ENCODE measurements at regions not wholly inside any gene's neighbourhood (a gene's known extent, or its start where the extent isn't known, plus 50 kb on each side); places are given as distances from the start of the nearest gene placed in this dataset.

DNA sequence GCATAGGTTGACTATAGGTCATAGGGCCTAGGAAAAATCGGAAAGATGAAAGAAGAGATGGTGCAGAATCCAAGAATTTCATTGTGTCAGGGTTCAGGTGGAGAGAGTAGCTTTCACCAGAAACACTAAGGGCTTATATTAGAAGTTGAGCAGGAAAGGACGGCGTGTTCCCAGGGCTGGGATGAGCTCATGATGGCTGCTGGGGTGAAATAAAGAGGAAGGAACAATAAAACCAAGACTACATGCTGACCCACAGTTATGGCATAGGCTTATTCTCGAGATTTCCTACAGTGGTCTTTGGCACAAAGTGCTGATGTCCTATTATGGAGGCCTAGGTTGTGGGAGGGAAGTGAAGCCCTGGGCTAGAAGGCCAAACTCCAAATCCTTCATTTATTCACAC, 195.8 kb downstream of the PTEN start:
- DNase-seq (ENCODE audit: low read depth) = no peak

DNA sequence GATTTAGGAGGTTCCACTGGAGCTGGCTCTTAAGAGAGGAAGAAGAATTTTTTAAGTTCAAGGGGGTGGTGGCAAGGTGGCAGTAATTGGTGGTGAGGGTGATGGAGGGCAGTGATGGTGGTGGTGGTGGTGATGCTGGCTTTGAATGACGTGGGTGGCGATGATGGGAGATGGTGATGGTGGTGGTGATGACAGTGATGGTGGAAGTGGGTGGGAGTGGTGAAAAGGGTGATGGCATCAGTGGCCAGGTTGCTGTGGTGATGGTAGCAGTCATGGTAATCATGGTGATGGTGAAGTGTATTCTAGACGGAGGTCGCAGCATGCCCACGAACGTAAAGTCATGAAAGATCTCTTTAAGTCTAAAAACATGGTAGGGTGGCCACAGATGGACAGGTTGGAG, 197.3 kb downstream of the PTEN start:
- DNase-seq (ENCODE audit: low read depth) = no peak

DNA sequence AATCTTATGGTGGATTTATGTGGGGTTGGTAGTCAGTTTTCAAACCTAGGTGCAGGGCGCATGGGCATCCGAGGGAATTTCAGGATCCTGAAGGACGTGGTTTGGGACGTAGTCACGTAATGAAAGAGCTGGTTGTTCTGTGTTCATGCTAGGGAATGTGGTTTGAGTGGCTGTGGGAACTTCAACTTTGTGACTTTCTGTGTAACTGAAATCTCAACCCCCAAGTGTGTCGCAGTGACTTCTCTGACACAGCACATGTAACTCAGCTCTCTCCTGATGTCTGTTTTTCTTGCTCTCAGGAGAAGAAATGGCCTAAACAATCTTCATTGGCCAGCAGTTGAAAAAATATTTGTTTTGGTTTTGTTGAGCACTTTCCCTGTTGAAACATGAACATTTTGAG, 199.0 kb downstream of the PTEN start:
- no peak for DNase-seq (ENCODE audit: low read depth)

DNA sequence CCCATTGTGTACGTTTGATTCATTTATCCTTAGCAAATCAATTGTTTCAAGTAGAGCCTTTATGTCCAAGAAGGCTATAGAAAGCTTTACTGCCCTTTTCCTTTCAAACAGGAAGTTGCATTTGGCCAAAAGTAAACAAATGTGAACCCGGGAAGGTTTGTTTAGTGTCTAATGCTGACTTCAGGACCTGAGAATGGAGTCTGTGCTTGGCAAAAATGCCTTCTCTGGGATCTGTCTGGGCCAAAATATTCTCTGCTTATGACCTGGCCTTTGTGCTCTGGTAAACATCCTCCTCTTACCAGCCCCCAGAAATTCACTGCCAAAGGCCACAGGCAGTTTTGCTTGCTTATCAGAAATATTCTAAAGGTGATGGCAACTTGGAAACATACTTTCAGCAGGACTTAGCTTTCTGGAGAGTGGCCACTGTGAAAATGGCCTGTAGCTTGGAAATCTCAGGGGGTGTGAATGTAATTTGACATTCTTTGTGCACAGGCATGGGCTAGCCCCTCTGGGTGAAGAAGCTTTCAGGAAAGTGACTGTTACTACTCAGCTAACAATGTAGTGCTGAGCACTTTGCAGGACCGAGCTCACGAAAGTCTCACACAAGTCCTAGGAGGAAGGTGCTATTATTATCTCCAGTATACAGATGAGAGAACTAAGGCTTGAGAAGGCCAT, 199.5 kb downstream of the PTEN start:
- no peak for DNase-seq (ENCODE audit: low read depth)

DNA sequence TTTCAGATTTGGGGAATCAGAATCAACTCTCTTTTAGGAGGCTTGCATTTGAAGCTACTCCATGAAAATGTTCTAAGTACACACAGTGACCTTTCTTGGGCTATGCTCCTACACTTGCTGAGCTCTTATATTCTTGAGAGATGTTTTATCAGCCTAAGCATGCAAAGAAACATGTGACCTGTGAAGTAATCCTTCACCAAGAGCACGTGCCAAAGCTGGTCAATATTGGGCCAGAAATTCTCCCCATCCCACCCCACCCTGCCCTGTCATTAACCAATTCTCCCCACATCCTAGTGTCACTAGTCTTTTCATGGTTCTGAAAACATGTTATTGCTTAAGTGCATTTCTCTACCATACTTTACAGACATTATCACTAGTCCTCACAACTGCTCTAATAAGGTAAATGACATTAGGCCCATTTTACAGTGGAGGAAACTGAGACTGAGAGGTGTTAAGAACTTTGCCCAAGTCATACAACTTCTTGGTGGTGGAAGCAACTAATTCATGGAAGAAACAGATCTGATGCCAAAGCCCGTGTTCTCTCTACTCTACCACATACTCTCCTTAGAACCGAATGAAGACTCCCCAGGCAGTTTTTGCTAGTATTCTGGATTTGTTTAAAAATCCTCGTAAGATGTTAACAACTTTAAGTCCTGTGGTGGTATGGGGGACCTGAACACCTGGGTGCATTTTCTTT, 200.6 kb downstream of the PTEN start:
- no peak for DNase-seq (ENCODE audit: low read depth)

DNA sequence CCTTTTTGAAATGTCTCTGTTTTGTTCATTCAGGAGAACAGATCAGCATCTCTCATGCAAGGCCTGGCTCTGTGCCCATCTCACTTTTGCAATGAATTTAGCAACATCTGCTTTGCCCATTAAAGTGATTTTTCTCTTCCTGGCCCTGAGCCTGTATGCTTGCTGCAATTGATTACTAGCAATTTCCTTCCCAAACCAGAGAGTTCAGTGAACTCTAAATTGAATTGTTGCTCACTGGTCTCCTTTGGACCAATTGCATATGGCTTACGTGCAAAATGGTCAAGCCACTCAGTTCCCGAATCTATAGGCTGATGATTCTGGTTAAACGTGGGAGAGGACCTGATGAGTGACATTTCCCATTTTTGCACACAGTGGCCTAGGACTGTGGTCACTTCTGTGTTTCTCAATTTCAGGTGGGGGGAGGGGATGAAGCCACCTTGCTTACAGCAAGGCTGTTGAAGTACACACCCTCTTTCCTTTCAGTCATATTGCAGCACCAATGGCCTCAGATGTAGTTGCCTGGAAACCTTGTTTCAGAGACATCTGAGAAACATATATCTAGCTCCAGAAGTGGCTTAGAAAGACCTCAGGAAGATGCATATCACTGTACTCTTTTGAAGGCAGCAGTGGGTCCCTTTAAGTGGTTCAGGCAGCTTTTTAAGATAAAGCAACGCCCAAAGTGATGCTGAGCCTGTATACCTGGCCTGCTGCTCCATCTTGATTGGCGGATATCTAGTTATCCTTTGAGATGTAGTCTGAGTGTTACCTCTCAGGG, 201.4 kb downstream of the PTEN start:
- DNase-seq (ENCODE audit: low read depth) = no peak

DNA sequence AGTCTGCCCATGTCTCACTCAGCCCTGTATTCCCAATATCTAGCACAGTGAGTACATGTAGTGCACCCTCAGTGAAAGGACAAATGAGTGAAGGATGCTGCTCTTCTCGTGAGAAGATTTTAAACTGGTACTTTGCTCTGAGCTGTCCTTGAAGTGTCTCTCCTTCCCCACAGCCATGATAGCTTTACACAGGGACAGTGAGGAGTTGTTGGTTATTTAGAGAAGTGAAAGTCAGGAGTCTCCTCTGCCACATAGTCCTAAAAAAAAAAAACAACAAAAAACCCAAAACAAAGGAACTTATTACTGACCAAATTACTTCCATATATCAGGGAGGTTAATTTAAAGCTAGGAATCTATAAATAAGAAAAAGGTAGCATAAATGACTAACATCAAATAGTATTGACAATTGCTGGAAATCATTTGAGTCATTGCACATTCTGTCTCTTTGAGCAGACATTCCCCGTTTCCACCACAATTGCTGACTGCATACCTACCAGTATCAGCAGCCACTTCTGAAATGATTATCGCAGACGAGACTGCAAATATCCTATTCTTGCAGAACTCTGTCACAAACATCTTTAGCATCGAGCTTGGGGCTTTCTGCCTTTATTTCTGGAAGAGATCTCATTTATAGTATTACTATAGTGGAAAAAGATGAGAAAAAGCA, 202.1 kb downstream of the PTEN start:
- no peak for DNase-seq (ENCODE audit: low read depth)

DNA sequence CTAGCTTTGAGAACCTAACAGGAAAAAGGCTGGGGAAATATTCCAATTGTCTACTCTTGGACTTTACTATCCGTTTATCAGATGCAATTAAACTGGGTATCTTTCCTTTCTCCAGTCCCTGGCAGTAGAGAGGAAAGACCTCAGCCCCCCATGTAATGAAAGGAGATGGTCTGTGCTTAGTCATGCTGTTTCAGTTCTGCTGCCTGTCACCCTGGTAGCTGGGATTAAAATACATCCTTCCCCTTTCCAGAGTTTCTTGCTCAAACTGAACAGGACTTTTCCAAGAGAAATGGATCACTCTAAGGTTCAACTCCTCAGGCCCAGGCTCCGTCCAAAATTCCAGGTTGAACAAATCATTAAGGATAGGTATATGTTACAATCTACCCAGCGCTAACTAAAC, 202.9 kb downstream of the PTEN start:
- no peak for DNase-seq (ENCODE audit: low read depth)

DNA sequence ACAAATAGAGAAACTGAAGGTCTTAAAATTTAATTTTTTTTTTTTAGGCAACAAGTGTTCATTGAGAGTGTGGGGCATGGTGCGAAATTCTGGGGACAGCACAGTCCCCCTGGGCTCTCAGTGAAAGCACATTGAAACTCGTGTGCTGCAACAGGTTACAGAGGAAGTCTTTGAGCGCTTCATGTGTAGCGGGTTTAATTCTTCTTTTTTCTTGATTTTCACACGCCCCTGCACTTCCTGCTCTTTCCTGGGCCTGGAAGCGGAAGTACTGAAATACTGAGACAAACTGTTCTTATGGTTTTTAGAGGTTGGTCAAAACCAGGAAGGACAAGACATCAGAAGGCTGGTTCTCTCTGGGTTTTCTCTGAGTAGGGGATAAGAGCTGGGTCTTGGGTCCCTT, 203.5 kb downstream of the PTEN start:
- no peak for DNase-seq (ENCODE audit: low read depth)

DNA sequence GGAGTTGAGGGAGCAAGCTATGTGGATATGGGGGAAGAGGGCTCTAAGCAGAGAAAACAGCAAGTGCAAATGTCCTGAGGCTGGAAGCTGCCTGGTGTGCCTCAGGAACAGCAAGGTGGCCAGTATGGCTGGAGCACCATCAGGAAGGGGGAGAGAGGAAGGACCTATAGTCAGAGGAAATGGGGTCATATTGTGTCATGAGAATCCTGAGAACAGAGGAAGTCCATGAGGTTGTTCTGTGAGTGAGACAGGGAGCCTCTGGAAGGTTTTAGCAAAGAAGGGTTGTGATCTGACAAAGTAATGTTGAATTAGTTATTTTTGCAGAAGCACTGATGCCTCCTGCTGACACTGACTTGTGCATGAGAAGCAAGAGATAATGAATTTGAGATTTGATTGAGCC, 204.3 kb downstream of the PTEN start:
- no peak for DNase-seq (ENCODE audit: low read depth)

DNA sequence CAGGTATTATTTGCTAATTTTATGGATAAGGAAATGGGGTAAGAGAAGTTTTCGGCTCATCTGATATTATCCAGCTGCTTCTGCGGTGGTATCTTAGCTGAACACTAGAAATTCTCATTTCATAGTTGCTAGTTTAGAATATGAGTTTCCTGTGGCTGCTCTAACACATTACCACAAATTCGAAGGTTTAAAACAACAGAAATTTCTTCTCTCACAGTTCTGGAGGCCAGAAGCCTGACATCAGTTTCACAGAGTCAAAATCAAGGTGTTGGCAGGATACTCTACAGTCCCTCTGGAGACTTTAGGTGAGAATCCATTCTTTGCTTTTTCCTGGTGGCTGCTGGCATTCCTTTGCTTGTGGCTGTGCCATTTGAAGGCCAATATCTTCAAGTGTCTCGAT, 205.9 kb downstream of the PTEN start:
- DNase-seq (ENCODE audit: low read depth) = no peak

DNA sequence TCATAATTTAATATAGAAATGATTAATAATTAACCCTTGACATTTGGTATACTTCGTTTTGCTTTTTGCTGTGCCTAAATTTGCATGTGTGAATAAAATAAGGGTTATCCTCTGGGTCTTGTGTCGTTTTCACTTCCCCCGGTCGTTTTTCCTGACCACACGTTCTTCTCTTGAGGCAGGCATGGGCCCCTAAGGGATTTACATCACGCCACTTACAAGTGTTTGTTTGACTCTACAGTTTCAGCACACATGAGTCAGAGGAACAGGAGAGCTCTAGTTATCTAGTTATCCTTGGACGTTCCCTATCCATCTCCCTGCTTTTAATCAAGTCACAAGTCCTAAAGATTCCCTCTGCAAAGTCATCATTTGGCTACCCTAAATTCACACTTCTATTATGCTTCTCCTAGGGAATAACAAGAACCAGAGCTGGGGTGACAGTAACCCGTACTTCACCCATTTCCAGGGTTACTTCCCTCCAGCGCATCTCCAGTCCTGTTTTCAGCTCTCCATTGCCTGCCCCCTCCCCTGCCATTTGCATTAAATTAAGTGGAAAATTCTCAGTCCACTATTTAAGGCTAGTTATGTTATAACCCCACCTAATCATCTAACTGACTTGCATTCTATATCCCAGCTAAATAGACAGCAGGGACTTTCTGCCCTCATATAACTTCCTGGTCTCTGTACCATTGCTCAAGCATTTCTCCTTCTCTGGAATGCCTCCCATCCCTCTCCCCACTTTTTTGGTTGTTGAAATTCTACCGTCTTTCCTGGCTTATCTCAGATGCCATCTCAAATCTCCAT, 206.9 kb downstream of the PTEN start:
- DNase-seq (ENCODE audit: low read depth) = no peak

DNA sequence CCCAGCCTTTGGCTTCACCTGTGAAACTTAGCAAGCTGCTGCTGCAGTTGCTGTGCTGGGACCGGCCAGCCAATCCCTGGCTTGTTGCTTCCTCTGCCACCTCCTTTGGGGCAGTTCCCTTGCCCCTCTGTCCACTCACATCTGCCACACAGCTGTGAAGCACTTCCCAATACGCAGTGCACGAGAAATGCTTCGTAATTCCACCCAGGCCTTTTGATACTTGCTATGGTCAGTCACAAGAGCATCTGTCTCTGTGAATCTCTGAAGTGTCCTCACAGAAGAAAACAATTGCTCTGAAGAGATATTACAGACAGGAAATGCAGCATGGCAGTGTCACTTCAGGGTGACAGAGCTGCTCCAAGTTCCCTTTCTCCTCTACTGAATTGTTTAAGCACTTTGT, 208.5 kb downstream of the PTEN start:
- DNase-seq (ENCODE audit: low read depth) = no peak

DNA sequence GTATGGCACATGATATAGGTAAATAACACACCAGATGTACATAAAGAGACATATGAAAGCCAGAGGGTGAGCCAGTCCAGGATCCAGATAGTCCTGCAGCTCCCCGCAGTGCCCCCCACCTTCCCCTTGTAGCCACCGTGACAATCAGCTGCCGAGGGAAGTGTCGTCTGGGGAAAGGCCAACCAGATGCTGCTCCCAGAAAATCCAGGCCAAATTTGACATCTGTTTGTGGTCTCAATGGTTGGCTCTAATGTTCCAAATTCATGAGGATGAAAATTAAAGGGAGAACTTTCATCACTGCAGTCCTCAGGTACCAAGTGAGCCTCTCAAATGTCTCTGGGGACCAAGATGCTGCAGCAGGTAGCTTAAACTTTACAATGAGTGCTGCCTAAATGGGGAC, 210.3 kb downstream of the PTEN start:
- DNase-seq (ENCODE audit: low read depth) = no peak

DNA sequence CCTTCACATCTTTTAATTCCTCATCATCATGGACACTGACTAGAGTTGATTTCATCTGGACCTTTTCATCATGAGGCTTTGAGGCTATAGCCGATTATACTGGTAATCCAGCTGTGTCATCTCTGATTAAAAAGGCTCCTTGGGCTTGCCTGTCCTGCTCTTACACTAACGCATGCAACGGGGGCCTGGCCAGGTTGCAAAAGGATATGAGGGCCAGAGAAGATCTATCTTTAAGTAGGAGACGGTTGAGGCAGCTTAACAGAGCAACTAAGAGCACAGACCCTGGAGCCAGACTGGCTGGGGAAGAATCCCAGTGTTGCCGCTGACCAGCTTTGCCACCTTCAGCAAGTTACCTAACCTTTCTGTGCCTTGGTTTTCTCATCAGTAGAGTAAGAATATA, 211.5 kb downstream of the PTEN start:
- DNase-seq (ENCODE audit: low read depth) = no peak

DNA sequence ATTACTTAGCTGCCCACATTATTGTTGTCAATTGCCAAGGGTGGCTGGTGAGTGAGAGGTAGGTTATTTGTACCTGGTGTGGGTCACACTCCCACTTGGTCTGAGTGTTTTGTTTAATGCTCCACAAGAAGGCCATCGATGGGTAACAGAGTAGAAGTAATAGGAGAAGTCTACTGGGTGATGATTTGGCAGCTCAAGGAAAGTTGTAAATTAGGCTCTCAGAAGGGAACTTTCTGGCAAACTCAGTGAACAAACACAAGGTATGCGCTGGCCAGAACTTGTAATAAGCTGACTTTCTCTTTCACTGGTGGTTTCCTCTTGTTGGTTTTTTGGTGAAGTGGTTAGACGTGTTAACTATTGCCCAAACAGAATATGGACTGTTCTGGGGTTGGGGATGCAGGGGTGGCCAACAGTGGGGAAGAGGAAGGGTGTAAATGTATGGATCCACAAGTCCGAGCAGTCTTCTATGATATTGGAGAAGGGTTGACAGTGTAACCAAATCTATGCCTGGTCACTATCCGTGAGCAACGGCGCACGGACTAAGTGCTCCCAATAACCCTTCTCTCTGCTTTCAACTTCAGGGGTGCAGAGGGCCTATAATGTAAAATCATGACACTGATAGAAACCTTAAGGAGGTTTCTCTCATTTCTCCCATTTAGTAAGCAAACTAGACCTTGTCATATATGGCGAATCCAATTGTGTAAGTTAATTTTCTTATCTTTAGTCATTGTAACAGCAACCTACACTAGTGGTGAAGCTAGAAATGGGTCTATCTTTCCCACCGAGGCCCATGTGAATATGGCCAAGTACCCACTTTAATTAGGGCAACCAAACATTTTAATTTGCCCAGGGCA, 212.8 kb downstream of the PTEN start:
- no peak for DNase-seq (ENCODE audit: low read depth)

DNA sequence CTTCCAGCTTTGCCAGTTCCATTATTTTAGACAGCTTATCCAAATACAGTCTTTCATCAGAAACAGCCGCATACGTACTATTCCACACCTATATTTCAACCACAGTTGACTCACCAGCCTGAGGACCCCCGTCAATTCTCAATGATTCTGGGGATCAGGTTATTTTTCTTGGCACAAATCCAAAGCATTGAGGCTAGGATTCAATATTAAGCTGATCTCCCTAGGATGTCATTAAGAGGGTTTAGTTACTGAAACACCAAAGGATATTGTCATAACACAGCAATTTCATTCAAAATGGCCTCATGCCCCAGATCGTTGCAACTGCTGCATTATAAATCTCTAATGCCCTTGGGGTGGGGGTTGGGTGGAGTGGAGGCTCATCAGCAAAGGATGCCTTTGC, 214.6 kb downstream of the PTEN start:
- no peak for DNase-seq (ENCODE audit: low read depth)

DNA sequence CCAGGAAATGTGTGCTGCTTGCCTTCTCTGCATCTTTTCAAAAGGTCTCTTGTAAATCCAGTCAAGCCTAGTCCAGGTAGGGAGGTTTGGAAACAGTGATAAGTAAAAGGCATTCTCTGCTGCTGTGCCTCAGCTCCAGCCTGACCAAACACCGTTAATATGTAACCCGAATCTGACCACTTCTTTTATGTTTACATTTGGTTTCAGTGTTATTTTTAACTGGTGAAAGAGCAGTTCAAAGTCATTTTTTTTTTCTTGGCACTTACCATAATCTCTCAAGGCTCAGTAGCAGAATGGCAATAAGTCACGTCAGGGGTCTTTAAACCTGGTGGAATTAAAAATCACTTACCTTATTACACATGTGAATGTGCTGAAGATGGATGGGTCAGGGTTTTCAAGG, 216.8 kb downstream of the PTEN start:
- no peak for DNase-seq (ENCODE audit: low read depth)

DNA sequence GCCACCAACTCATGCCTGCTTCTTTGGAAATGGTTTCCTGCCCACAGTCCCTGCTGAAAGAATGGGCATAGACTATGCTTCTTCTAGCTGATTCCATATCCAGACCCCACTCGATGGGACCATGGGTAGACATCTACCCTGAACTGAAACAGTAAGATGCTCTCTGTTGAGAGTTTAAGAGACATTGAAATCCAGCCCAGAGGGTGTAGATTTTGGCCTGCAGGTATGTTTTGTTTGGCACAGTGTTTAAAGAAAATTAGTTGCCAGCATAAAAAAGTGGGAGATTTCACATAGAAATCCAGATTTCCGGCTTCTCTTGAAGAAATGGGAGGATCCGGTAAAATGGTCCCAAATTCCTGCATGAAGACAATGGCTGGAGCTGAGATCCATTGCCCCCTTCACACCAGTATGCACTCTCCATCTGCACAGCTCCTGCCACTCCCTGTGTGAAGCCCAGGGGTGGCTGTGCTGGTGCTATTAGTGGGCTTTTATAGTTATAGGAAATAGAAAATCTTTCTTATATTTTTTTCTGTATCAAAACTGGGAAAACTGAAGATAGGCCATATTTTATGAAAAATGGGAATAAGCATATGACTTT, 218.1 kb downstream of the PTEN start:
- no peak for DNase-seq (ENCODE audit: low read depth)

DNA sequence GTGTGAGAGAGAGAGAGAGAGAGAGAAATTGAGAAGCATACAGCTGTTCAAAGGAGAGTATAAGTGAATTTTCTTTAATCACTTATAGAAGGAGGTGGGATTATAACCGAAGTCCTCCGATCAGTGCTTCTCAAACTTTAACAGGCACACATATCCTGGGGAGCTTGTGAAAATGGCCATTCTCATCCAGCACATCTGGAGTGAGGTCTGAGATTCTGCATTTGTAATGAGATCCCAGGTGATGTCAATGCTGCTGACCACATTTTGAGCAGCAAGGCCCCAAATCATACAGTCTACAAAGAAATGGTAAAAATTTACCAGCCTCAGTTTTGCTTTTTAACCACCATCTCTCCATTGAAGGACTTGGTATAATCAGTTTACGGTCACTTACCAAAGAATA, 219.0 kb downstream of the PTEN start:
- DNase-seq (ENCODE audit: low read depth) = no peak
